Right atrium auricular region (tissue), 2 donors: ENCODE measurements at regions not wholly inside any gene's neighbourhood (a gene's known extent, or its start where the extent isn't known, plus 50 kb on each side); places are given as distances from the start of the nearest gene placed in this dataset.

Experiments
- DNase-seq: peaks from one replicate; pipeline ENCODE4 v3.0.0-alpha.2; 2019; ENCODE audit warnings: low spot score
- H3K27ac ChIP-seq, 2 donors: fragments of 200-600 bp; sonication (generic); 1 replicate in 1 of 2; 2 replicates in 1 of 2; pipeline ENCODE4 v1.5.1; 2016 to 2019
- H3K27me3 ChIP-seq, 2 donors: fragments of 200-600 bp; sonication (generic); one replicate each; pipeline versions ENCODE4 v1.5.1 to v1.6.0; 2017 to 2019
- H3K36me3 ChIP-seq: fragments of 200-600 bp; sonication (generic); one replicate; pipeline ENCODE4 v1.5.1; 2016
- H3K4me1 ChIP-seq, 2 donors: fragments of 200-600 bp; sonication (generic); one replicate each; pipeline versions ENCODE4 v1.5.1 to v1.6.0; 2017 to 2019
- H3K4me3 ChIP-seq, 2 donors: fragments of 200-600 bp; sonication (generic); 1 replicate in 1 of 2; 2 replicates in 1 of 2; pipeline ENCODE4 v1.5.1; 2017 to 2019; ENCODE audit warnings: mild to moderate bottlenecking in 1 of 2, moderate library complexity in 1 of 2
- H3K9me3 ChIP-seq, 2 donors: fragments of 200-600 bp; sonication (generic); one replicate each; pipeline ENCODE4 v1.5.1; 2019
- CTCF ChIP-seq, 2 donors: fragments of 200-600 bp; sonication (generic); IDR thresholded peaks; one replicate each; pipeline ENCODE4 v1.5.1; 2019; ENCODE audit warnings: antibody characterized with exemption in 2 of 2

- no peak overlapping the region for H3K27ac ChIP-seq
- no peak for TF ChIP-seq CTCF (IDR thresholded peaks at IDR 0.05)
Observed at GRCh38 chr4:126727461-126727860, 905.3 kb upstream of the INTU start.

GRCh38 chr4:126731062-126731461 lies 901.7 kb upstream of the INTU start:
- Histone ChIP-seq H3K4me3 (no peak overlapping the region), H3K27me3 (no peaks in the 10 kb centered on the region), H3K27ac (no peak overlapping the region), H3K9me3 (no peaks in the 10 kb centered on the region), H3K4me1 (no peaks in the 10 kb centered on the region), H3K36me3 (no peaks in the 10 kb centered on the region)
- no peak for TF ChIP-seq CTCF (IDR thresholded peaks at IDR 0.05)
- DNase-seq: no peak

More at GRCh38 chr4:126727461-126727860, 905.3 kb upstream of the INTU start:
- no peak for DNase-seq
- Histone ChIP-seq H3K9me3 (no peaks in the 10 kb centered on the region), H3K36me3 (no peaks in the 10 kb centered on the region), H3K4me1 (no peaks in the 10 kb centered on the region), H3K27me3 (no peaks in the 10 kb centered on the region), H3K4me3 (no peak overlapping the region)

GRCh38 chr4:126733301-126733700 lies 899.5 kb upstream of the INTU start:
- no peak for TF ChIP-seq CTCF (IDR thresholded peaks at IDR 0.05)
- Histone ChIP-seq H3K27me3 (no peaks in the 10 kb centered on the region), H3K36me3 (no peaks in the 10 kb centered on the region), H3K27ac (no peak overlapping the region), H3K4me1 (no peaks in the 10 kb centered on the region), H3K9me3 (no peaks in the 10 kb centered on the region), H3K4me3 (no peak overlapping the region)
- no peak for DNase-seq

- Histone ChIP-seq H3K4me1 (no peaks in the 10 kb centered on the region), H3K4me3 (no peak overlapping the region), H3K9me3 (no peaks in the 10 kb centered on the region), H3K36me3 (no peaks in the 10 kb centered on the region), H3K27me3 (no peaks in the 10 kb centered on the region), H3K27ac (no peak overlapping the region)
- TF ChIP-seq CTCF (IDR thresholded peaks at IDR 0.05): no peak
- no peak for DNase-seq
Observed at GRCh38 chr4:126734465-126734864, 898.3 kb upstream of the INTU start.

DNA sequence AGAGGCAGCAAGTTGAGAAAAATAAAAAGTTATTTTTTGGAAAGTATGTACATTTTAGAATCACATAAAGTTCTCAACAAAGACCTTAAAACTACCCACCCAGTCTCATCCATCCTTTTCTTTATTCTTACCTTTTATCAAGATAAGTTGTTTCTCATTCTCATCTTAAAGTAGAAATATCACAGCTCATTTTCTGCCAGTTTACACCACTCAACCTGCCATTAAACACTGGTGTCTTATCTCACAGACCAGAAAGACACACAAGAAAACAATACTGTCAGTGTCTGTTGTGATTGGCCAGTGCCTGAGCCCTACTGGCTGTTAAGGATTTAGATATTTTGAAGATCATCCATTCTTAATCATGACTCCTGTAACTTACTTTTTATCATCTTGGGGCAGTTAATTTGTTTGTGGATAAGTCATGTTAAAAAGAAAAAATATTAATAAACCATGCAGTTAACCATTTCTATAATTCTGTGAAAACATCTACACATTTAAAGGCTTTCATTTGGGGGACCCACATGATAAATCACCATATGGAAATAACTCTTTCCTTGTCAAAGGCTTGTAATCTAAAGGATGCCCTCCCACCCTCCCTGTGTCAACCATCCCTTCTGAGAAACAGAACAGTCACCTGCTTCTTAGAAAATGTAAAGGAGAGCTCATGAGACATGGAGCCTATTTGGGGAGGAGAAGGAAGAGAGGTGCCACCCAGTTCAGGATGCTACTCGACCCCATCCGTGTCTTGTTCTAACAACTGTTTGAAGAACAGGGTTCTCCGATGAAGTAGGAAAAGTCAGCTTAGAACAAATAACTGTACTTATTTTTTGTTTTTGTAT lies 897.2 kb upstream of the INTU start:
- Histone ChIP-seq H3K27ac (no peak overlapping the region), H3K27me3 (no peaks in the 10 kb centered on the region), H3K36me3 (no peaks in the 10 kb centered on the region), H3K4me3 (no peak overlapping the region), H3K4me1 (no peaks in the 10 kb centered on the region), H3K9me3 (no peaks in the 10 kb centered on the region)
- DNase-seq: no peak
- TF ChIP-seq CTCF (IDR thresholded peaks at IDR 0.05): no peak

GRCh38 chr4:126736133-126736518 lies 896.6 kb upstream of the INTU start:
- Histone ChIP-seq H3K4me1 (no peaks in the 10 kb centered on the region), H3K9me3 (no peaks in the 10 kb centered on the region), H3K4me3 (no peak overlapping the region), H3K36me3 (no peaks in the 10 kb centered on the region), H3K27me3 (no peaks in the 10 kb centered on the region), H3K27ac (no peak overlapping the region)
- no peak for TF ChIP-seq CTCF (IDR thresholded peaks at IDR 0.05)
- no peak for DNase-seq
